ENCODE measurements at regions not wholly inside any gene's neighbourhood (a gene's known extent, or its start where the extent isn't known, plus 50 kb on each side); places are given as distances from the start of the nearest gene placed in this dataset.
"Not testable (repeated sequence)": the region's sequence is repeated elsewhere in the genome, so short reads cannot be mapped to it uniquely, and the experiment has no call there.

DNA sequence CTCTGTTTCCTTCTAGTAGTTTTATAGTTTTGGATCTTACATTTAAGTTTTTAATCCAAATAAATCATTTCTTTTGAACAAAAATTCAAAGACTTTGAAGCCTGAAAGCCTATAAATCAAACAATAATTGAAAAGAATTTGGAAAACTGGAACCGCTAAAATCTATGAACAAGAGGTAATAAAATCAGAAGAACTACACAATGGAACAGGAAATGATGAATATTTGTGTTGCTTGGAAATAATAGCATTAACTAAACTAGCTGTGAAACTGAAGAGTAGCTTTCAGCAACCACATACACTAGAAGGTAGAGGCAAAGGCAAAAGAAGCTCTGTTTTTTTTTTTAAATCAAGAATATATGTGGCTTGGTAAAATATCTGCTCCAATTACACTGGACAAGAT lies 147.9 kb upstream of the ABI3BP start:
- H3K4me3 ChIP-seq (replicated peaks; ENCODE audit: low read depth, low read length): no peak overlapping the region
- no peaks in the 10 kb centered on the region for H3K27me3 ChIP-seq (replicated peaks; ENCODE audit: control insufficient read depth, insufficient read depth, low read length)
- no peak for TF ChIP-seq CTCF (IDR thresholded peaks at IDR 0.05; ENCODE audit: insufficient read depth, low read length, poor library complexity, severe bottlenecking)
- no peaks in the 10 kb centered on the region for H3K36me3 ChIP-seq (ENCODE audit: control insufficient read depth, insufficient read depth, low read length)
- DNase-seq (ENCODE audit: extremely low read depth, insufficient read length): no peak

DNA sequence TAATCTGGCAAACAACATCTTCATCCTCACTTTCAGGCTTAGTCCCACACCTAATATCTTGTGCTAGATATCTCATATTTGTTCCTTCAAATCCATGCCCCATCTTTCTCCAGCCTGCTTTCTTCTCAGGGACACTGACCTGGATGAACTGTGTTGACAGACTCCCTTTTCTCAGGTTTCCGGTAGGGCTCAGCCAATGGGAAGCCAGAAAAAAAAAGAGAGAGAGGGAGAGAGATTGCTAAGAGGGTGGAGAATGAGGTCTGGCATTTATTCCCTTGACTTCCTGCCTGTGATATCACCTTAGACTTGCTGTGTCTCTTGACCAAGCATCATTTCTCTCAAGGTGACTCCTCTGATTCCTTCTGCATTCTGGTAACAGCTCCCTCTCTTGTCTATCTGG lies 145.6 kb upstream of the ABI3BP start:
- no peak overlapping the region for H3K4me3 ChIP-seq (replicated peaks; ENCODE audit: low read depth, low read length)
- TF ChIP-seq CTCF (IDR thresholded peaks at IDR 0.05; ENCODE audit: insufficient read depth, low read length, poor library complexity, severe bottlenecking): no peak
- H3K36me3 ChIP-seq (ENCODE audit: control insufficient read depth, insufficient read depth, low read length): no peaks in the 10 kb centered on the region
- no peak for DNase-seq (ENCODE audit: extremely low read depth, insufficient read length)
- H3K27me3 ChIP-seq (replicated peaks; ENCODE audit: control insufficient read depth, insufficient read depth, low read length): no peaks in the 10 kb centered on the region; the same call in 1 of the 2 replicates

GRCh38 chr3:101134331-101134730 lies 141.1 kb upstream of the ABI3BP start:
- Histone ChIP-seq H3K4me3 (replicated peaks; ENCODE audit: low read depth, low read length) (no peak overlapping the region), H3K27me3 (replicated peaks; ENCODE audit: control insufficient read depth, insufficient read depth, low read length) (no peaks in the 10 kb centered on the region; the same call in 1 of the 2 replicates), H3K36me3 (ENCODE audit: control insufficient read depth, insufficient read depth, low read length) (no peaks in the 10 kb centered on the region)
- DNase-seq (ENCODE audit: extremely low read depth, insufficient read length): no peak
- TF ChIP-seq CTCF (IDR thresholded peaks at IDR 0.05; ENCODE audit: insufficient read depth, low read length, poor library complexity, severe bottlenecking): no peak

GRCh38 chr3:101133652-101134051 lies 140.4 kb upstream of the ABI3BP start:
- no peak for TF ChIP-seq CTCF (IDR thresholded peaks at IDR 0.05; ENCODE audit: insufficient read depth, low read length, poor library complexity, severe bottlenecking)
- no peaks in the 10 kb centered on the region; the same call in 1 of the 2 replicates for H3K27me3 ChIP-seq (replicated peaks; ENCODE audit: control insufficient read depth, insufficient read depth, low read length)
- peak; percentile 9 for DNase-seq (ENCODE audit: extremely low read depth, insufficient read length)
- no peaks in the 10 kb centered on the region for H3K36me3 ChIP-seq (ENCODE audit: control insufficient read depth, insufficient read depth, low read length)
- H3K4me3 ChIP-seq (replicated peaks; ENCODE audit: low read depth, low read length): no peak overlapping the region

DNA sequence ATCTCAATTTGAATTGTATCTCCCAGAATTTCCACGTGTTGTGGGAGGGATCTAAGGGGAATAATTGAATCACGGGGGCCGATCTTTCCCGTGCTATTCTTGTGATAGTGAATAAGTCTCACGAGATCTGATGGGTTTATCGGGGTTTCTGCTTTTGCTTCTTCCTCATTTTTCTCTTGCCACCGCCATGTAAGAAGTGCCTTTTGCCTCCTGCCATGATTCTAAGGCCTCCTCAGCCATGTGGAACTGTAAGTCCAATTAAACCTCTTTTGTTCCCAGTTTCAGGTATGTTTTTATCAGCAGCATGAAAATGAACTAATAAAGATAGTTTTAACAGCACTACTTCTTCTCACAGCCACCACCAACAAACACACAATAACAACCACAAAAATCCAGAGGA lies 140.0 kb upstream of the ABI3BP start:
- not testable (repeated sequence) for H3K4me3 ChIP-seq (replicated peaks; ENCODE audit: low read depth, low read length); H3K27me3 ChIP-seq (replicated peaks; ENCODE audit: control insufficient read depth, insufficient read depth, low read length); DNase-seq (ENCODE audit: extremely low read depth, insufficient read length); H3K36me3 ChIP-seq (ENCODE audit: control insufficient read depth, insufficient read depth, low read length)

DNA sequence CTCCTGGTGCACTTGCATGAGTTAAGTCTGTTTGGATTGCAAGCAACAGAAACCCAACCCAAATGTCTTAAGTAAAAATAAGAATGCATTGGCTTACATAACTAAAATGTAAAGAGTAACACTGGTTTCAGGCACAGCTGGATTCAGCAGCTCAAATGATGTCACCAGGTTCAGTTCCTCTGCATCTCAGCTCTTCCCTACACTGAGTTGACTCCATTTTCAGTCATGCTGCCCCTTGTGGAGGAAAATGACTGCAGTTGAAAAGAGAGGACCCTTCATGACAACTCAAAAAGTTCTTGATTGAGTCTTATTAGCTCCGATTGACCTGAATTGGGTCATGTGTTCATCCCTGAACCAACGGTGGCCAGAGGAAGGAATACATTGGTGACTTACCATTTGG lies 138.5 kb upstream of the ABI3BP start:
- no peak for TF ChIP-seq CTCF (IDR thresholded peaks at IDR 0.05; ENCODE audit: insufficient read depth, low read length, poor library complexity, severe bottlenecking)
- Histone ChIP-seq H3K36me3 (ENCODE audit: control insufficient read depth, insufficient read depth, low read length) (no peaks in the 10 kb centered on the region), H3K27me3 (replicated peaks; ENCODE audit: control insufficient read depth, insufficient read depth, low read length) (no peaks in the 10 kb centered on the region; the same call in 1 of the 2 replicates), H3K4me3 (replicated peaks; ENCODE audit: low read depth, low read length) (no peak overlapping the region)
- peak; percentile 3 for DNase-seq (ENCODE audit: extremely low read depth, insufficient read length)

Measured in GM06990 (cell line).